ENCODE measurements at regions not wholly inside any gene's neighbourhood (a gene's known extent, or its start where the extent isn't known, plus 50 kb on each side); places are given as distances from the start of the nearest gene placed in this dataset.

GRCh38 chr16:76081967-76082366 lies 195.2 kb upstream of the CNTNAP4 start:
- TF ChIP-seq CTCF (IDR thresholded peaks at IDR 0.05): no peak
- DNase-seq (ENCODE audit: low spot score) (no peak), ATAC-seq (ENCODE audit: low FRiP score) (no peak)

- TF ChIP-seq CTCF (IDR thresholded peaks at IDR 0.05): no peak
- DNase-seq (ENCODE audit: low spot score) (no peak), ATAC-seq (ENCODE audit: low FRiP score) (no peak)
Measured at GRCh38 chr16:76106647-76107046, 170.6 kb upstream of the CNTNAP4 start.

- no peak for TF ChIP-seq CTCF (IDR thresholded peaks at IDR 0.05)
- DNase-seq (ENCODE audit: low spot score) (no peak), ATAC-seq (ENCODE audit: low FRiP score) (no peak)
Measured at GRCh38 chr16:76108460-76108859, 168.7 kb upstream of the CNTNAP4 start.

GRCh38 chr16:76114681-76115080 lies 162.5 kb upstream of the CNTNAP4 start:
- TF ChIP-seq CTCF (IDR thresholded peaks at IDR 0.05): no peak
- no peak for DNase-seq (ENCODE audit: low spot score)
- ATAC-seq (ENCODE audit: low FRiP score): no peak

- ATAC-seq (ENCODE audit: low FRiP score) (no peak), DNase-seq (ENCODE audit: low spot score) (no peak)
- TF ChIP-seq CTCF (IDR thresholded peaks at IDR 0.05): no peak
Measured at GRCh38 chr16:76118344-76118743, 158.9 kb upstream of the CNTNAP4 start.

GRCh38 chr16:76121636-76122035 lies 155.6 kb upstream of the CNTNAP4 start:
- ATAC-seq (ENCODE audit: low FRiP score) (no peak), DNase-seq (ENCODE audit: low spot score) (no peak)
- no peak for TF ChIP-seq CTCF (IDR thresholded peaks at IDR 0.05)

GRCh38 chr16:76123966-76124365 lies 153.2 kb upstream of the CNTNAP4 start:
- TF ChIP-seq CTCF (IDR thresholded peaks at IDR 0.05): no peak
- no peak for ATAC-seq (ENCODE audit: low FRiP score)
- no peak for DNase-seq (ENCODE audit: low spot score)

Data from omental fat pad (tissue), 3 donors.